Natural killer cell (primary cell): ENCODE measurements at regions not wholly inside any gene's neighbourhood (a gene's known extent, or its start where the extent isn't known, plus 50 kb on each side); places are given as distances from the start of the nearest gene placed in this dataset.

Experiments
- ATAC-seq, 3 donors: fragments of 150-1000 bp in 2 of 3; fragments of 200-7000 bp in 1 of 3; cut with Tn5 transposase; 1 replicate in 1 of 3; 2 replicates in 2 of 3; pipeline ENCODE4 v1.10.0; 2021; ENCODE audit warnings: mild to moderate bottlenecking in 2 of 3, moderate library complexity in 2 of 3
- DNase-seq, 2 donors: peaks; one replicate each; pipeline versions ENCODE4 v3.0.0 to v3.0.0-alpha.2; 2013 to 2021; ENCODE audit warnings: mixed read lengths in 1 of 2
- H3K27ac ChIP-seq: one replicate; pipeline ENCODE4 v1.5.1; 2013; ENCODE audit warnings: mild to moderate bottlenecking, low read length
- H3K27me3 ChIP-seq: one replicate; pipeline ENCODE4 v1.6.1; 2013; ENCODE audit warnings: low read length; ENCODE audit not compliant: control insufficient read depth, insufficient read depth
- H3K36me3 ChIP-seq: one replicate; pipeline ENCODE4 v1.6.1; 2013; ENCODE audit warnings: low read length; ENCODE audit not compliant: control insufficient read depth, insufficient read depth
- H3K4me1 ChIP-seq: one replicate; pipeline ENCODE4 v1.6.1; 2013; ENCODE audit warnings: low read length; ENCODE audit not compliant: control insufficient read depth, insufficient read depth
- H3K4me3 ChIP-seq: one replicate; pipeline ENCODE4 v1.5.1; 2013; ENCODE audit warnings: low read length
- H3K9me3 ChIP-seq: one replicate; pipeline ENCODE4 v1.6.1; 2013; ENCODE audit warnings: low read length; ENCODE audit not compliant: control insufficient read depth, insufficient read depth
- H3K27ac Mint-ChIP-seq, 2 donors: one replicate each; pipeline ENCODE4 v1.8.0; 2022; ENCODE audit warnings: mild to moderate bottlenecking in 2 of 2, mixed read lengths in 2 of 2, moderate library complexity in 1 of 2
- H3K27me3 Mint-ChIP-seq, 2 donors: one replicate each; pipeline ENCODE4 v1.8.0; 2022; ENCODE audit warnings: low read depth in 2 of 2, mixed read lengths in 2 of 2
- H3K36me3 Mint-ChIP-seq: one replicate; pipeline ENCODE4 v1.8.0; 2022; ENCODE audit warnings: mixed read lengths
- H3K4me1 Mint-ChIP-seq, 2 donors: one replicate each; pipeline ENCODE4 v1.8.0; 2022; ENCODE audit warnings: mixed read lengths in 2 of 2
- H3K4me3 Mint-ChIP-seq: one replicate; pipeline ENCODE4 v1.8.0; 2022; ENCODE audit warnings: mild to moderate bottlenecking, moderate library complexity, mixed read lengths
- H3K9me3 Mint-ChIP-seq, 2 donors: one replicate each; pipeline ENCODE4 v1.8.0; 2022; ENCODE audit warnings: mixed read lengths in 2 of 2
- CTCF ChIP-seq: fragments of 200-600 bp; IDR thresholded peaks from one replicate; pipeline ENCODE4 v1.8.0; 2022; ENCODE audit warnings: antibody characterized with exemption
- WGBS: methylation state at CpG from one replicate; pipeline ENCODE4 v1.1.7; 2013; ENCODE audit warnings: missing lambda C conversion rate; ENCODE audit not compliant: insufficient coverage; 5-methylcytosine and 5-hydroxymethylcytosine counted together
- intact Hi-C: fragments of 100-400 bp; cut with micrococcal nuclease; formaldehyde crosslinking; loops from one replicate; pipeline ENCODE4 v1.14.2; 2022

GRCh38 chr3:77772459-77772858, 732.6 kb downstream of the ROBO2 start:
- H3K36me3 ChIP-seq = no peaks in the 10 kb centered on the region
- WGBS = no CpG with 5 or more reads among the region's 1 CpG
- Mint-ChIP-seq H3K36me3 (peaks cover 7% of the 10 kb centered on the region), H3K27ac (no peak overlapping the region), H3K4me3 (no peak overlapping the region), H3K4me1 (no peaks in the 10 kb centered on the region), H3K9me3 (peaks cover 13 to 16% of the 10 kb centered on the region in 2 donors), H3K27me3 (no peaks in the 10 kb centered on the region)
- H3K27me3 ChIP-seq = no peaks in the 10 kb centered on the region
- intact Hi-C loops = no loop called here
- H3K27ac ChIP-seq = no peak overlapping the region
- H3K4me3 ChIP-seq = no peak overlapping the region
- H3K9me3 ChIP-seq = peaks cover 3% of the 10 kb centered on the region
- no peak for TF ChIP-seq CTCF
- ATAC-seq = no peak
- DNase-seq = no peak
- no peaks in the 10 kb centered on the region for H3K4me1 ChIP-seq

DNA sequence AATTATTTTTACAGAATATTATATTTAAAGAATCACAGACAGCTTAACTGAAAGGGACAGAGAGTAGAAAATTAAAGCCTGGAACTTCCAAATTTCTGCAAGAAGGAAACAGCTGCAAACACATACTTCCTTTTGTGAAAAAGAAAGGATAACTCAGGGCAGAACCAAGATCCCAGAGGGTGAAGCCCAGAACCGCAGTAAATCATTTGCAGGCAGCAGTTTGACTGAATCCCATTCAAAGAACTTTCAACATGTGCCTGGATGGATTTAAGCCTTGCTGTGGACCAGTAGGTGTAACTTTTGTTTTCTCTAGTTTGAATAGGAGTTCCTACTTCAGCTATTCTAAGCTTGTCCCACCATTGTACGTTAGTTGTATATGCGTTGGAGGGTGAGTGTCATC, 733.2 kb downstream of the ROBO2 start:
- 72% methylated on average over 3 of the region's 3 CpGs for WGBS
- no peaks in the 10 kb centered on the region for H3K27me3 ChIP-seq
- intact Hi-C loops = no loop called here
- peaks cover 13 to 16% of the 10 kb centered on the region in 2 donors for H3K9me3 Mint-ChIP-seq
- H3K27ac Mint-ChIP-seq = no peak overlapping the region
- ATAC-seq = no peak
- peaks cover 7% of the 10 kb centered on the region for H3K36me3 Mint-ChIP-seq
- peaks cover 3% of the 10 kb centered on the region for H3K9me3 ChIP-seq
- H3K4me1 ChIP-seq = no peaks in the 10 kb centered on the region
- H3K4me1 Mint-ChIP-seq = no peaks in the 10 kb centered on the region
- H3K36me3 ChIP-seq = no peaks in the 10 kb centered on the region
- no peak for TF ChIP-seq CTCF
- H3K27ac ChIP-seq = no peak overlapping the region
- no peaks in the 10 kb centered on the region for H3K27me3 Mint-ChIP-seq
- H3K4me3 ChIP-seq = no peak overlapping the region
- no peak overlapping the region for H3K4me3 Mint-ChIP-seq
- DNase-seq = no peak

DNA sequence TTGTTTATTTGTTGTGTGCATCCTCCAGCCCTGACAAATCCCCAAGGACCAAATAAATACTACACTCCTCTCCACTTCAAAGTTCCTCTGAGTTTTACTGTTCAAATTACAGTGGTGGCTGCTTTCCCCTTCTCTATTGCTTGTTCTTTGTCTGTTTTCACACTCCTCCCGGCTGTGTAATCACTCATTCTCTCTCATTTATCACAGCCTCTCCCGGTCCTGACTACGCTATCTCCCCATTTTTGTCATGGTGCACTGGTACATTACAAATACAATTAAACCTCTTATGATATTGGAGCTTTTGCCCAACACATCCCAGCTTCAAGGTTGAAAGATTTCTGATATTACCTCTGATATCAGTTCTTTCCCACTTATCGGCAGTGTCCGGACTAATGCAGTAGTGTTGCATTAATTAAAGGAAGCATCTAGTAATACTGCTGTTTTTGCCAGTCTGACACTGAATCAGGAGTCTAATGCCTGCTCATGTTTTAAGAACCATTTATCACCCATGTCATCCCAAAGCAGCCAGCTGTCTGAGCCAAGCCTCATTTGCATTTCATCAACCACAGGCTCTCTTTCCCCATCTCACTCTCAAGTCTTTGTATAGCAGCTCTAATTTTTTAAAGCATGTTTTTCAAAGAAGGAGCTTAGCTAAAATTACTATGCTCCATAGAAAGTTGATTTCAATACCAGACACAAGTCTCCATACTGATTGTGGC, 740.5 kb downstream of the ROBO2 start:
- no peaks in the 10 kb centered on the region for H3K27me3 ChIP-seq
- intact Hi-C loops = no loop called here
- H3K4me1 ChIP-seq = no peaks in the 10 kb centered on the region
- no peak overlapping the region for H3K4me3 Mint-ChIP-seq
- H3K27me3 Mint-ChIP-seq = no peaks in the 10 kb centered on the region
- 45% methylated on average over 5 of the region's 5 CpGs for WGBS
- H3K36me3 Mint-ChIP-seq = no peaks in the 10 kb centered on the region
- no peaks in the 10 kb centered on the region for H3K36me3 ChIP-seq
- H3K27ac Mint-ChIP-seq = no peak overlapping the region
- H3K27ac ChIP-seq = no peak overlapping the region
- H3K9me3 Mint-ChIP-seq = peaks cover 8 to 10% of the 10 kb centered on the region in 2 donors
- ATAC-seq (no peak), DNase-seq (no peak)
- no peaks in the 10 kb centered on the region for H3K4me1 Mint-ChIP-seq
- no peaks in the 10 kb centered on the region for H3K9me3 ChIP-seq
- H3K4me3 ChIP-seq = no peak overlapping the region
- TF ChIP-seq CTCF = no peak

GRCh38 chr3:77786216-77786615, 746.3 kb downstream of the ROBO2 start:
- H3K27ac ChIP-seq = no peak overlapping the region
- Mint-ChIP-seq H3K4me1 (no peaks in the 10 kb centered on the region), H3K4me3 (no peak overlapping the region), H3K36me3 (no peaks in the 10 kb centered on the region), H3K27ac (no peak overlapping the region), H3K9me3 (peaks cover 9 to 15% of the 10 kb centered on the region in 2 donors), H3K27me3 (no peaks in the 10 kb centered on the region)
- no peak overlapping the region for H3K4me3 ChIP-seq
- ATAC-seq (no peak), DNase-seq (no peak)
- H3K9me3 ChIP-seq = no peaks in the 10 kb centered on the region
- no CpG with 5 or more reads among the region's 1 CpG for WGBS
- no peaks in the 10 kb centered on the region for H3K4me1 ChIP-seq
- no peaks in the 10 kb centered on the region for H3K36me3 ChIP-seq
- no peaks in the 10 kb centered on the region for H3K27me3 ChIP-seq
- no peak for TF ChIP-seq CTCF
- intact Hi-C loops = no loop called here
